GM21825 (cell line): ENCODE measurements at regions not wholly inside any gene's neighbourhood (a gene's known extent, or its start where the extent isn't known, plus 50 kb on each side); places are given as distances from the start of the nearest gene placed in this dataset.
"Not testable (repeated sequence)": the region's sequence is repeated elsewhere in the genome, so short reads cannot be mapped to it uniquely, and the experiment has no call there.

ENCODE experiments used
- ATAC-seq: cut with Tn5 transposase; IDR thresholded peaks from one replicate; pipeline ENCODE4 v1.9.1; 2021; ENCODE audit warnings: mild to moderate bottlenecking, moderate library complexity; ENCODE audit not compliant: unreplicated experiment

DNA sequence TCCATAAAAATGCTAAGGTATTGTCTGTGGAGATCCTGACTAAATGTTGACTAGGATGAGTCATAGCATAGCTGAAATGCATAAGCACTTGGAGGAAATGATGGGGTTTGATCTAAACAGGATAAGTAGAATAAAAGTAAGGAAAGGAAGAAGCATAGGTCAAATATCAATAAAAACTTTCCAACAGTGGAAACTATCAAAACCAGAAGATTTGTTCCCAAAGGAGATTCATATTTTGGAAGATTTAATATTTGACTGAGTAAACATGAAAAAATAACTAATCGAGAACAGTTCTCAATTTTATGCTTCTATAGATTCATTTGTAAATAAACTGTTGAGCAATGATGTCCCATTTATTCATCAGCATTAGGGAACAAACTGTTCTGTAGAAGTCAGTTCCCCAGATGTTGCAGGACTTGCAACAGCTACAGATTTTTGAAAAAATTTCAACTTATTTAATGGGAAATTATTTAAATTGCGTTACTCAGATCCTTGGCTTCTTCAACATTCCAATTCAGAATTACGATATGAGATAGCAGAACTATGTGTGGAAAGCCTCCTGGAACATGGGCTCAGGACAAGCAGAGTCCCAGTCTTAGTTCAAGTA lies 133.7 kb upstream of the TBX18 start:
- ATAC-seq, result no peak

DNA sequence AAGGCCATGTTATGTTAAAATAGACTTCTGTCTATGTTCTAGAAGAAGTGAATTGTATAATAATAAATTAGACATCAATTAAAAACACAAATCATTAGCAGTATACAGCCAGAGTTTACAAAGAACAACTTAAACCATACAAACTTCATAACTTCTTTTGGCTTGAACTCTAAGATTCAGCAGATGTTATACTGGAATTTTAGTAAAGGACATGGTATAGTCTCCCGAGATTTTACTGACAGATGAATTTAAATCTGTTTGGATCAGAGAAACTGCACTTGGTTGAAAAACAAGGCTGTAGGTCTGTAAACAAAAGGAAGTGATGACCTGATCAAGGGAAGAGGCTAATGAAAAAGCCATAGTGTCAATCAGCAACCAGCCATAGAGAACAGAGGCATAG lies 132.6 kb upstream of the TBX18 start:
- no peak for ATAC-seq

- no peak for ATAC-seq
Observed at GRCh38 chr6:84892671-84893070, 128.3 kb upstream of the TBX18 start.

DNA sequence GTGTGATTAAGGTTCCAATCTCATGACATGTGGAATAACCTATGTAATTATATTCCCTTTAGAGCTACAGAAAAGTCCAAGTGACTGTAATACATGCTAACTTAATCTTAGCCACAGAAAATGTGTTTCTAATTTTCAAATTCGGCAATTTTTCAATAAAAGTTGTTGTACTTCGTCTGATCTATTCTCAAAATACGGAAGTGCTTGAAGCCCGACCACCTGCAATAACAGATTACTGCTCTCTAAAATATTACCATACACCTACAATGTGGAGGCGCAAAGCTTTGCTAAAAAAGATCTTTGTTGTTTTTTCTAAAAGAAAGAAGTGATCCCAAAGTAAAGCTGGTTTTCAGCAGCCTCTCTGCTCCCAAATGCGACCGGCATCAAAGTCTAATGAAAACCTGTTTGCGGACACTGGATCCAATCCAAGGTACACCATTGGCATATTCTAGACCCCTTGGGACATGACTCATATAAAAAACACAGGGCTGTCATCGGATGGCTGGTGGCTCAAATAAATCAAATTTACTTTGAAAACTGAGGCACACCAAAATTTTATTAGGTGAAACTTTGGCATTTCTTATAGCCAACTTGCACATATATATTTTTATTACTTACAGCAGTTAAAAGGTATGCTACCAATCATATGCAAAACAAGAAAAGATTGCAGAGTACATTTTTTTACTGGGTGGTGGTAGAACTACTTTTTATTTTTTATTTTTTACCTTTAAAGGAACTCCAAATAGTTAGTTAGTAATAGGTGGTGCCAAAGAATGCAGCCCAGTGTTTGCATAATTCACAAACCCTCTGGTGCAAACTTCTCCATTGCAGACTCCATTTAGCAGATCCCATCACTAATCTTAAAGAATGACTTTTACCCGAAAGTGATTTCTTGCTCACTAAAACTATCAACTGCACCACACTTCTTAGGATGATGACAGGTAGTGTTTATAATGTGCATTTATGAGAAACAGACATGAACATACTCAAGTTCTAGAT lies 118.7 kb upstream of the TBX18 start:
- no peak for ATAC-seq

- not testable (repeated sequence) for ATAC-seq
Observed at GRCh38 chr6:84879385-84879784, 115.0 kb upstream of the TBX18 start.

GRCh38 chr6:84877515-84878210 lies 113.3 kb upstream of the TBX18 start:
- ATAC-seq, result no peak

GRCh38 chr6:84876723-84877514 lies 112.5 kb upstream of the TBX18 start:
- no peak for ATAC-seq

DNA sequence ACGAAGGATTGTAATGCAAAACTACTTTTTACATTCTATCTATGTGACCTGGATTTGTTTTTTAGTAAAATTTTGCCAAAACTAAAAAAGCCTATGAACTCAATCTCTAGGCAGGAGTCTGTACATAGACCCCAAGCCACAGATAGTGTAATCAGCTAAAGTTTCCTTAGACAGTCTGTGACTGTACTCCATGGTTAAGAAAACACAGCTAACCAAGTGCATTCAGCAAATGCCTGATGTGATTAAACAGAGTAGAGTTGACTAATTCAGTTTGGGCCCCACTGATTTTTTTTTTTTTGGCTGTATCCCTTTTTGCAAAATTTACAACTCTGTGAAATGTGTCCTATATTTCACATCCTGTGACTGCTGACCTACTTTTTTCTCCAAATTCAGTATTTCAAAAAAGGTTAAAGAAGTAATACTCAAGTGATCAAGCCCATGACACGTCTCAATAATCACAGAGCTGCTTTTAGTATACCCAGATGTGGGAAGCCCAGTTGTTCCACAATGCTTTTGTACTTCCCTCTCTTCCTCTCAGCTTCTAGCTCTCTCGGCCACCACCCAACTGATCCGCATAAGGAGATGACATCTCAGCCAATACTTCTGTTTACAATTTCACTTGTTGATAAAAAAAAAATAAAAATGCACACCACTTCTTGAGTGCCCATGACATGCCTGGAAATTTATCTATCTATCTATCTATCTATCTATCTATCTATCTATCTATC lies 108.8 kb upstream of the TBX18 start:
- ATAC-seq, result no peak

- ATAC-seq, result no peak
Observed at GRCh38 chr6:84871925-84872324, 107.5 kb upstream of the TBX18 start.

GRCh38 chr6:84870672-84871071 lies 106.3 kb upstream of the TBX18 start:
- ATAC-seq, result no peak

- no peak for ATAC-seq
Observed at GRCh38 chr6:84868149-84868548, 103.8 kb upstream of the TBX18 start.

- ATAC-seq, result no peak
Observed at GRCh38 chr6:84867521-84867920, 103.1 kb upstream of the TBX18 start.

DNA sequence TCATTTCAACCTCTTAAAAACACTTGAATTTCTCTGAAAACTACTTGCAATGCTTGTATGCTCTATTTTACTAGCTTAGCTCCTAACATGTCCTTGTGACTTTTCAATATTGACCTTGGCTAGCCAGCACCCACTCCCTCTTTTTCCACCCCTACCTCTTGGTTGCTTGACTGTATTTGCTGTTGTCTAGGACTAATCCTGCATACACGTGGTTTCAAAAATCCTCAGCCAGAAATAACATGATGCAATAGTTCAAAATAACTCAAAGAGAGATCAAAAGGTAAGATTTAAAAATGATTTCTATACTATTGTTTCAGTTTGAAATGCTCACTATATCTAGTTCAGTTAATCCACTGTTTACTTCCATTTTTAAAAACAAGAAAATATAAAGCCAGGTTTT lies 102.3 kb upstream of the TBX18 start:
- ATAC-seq, result no peak

DNA sequence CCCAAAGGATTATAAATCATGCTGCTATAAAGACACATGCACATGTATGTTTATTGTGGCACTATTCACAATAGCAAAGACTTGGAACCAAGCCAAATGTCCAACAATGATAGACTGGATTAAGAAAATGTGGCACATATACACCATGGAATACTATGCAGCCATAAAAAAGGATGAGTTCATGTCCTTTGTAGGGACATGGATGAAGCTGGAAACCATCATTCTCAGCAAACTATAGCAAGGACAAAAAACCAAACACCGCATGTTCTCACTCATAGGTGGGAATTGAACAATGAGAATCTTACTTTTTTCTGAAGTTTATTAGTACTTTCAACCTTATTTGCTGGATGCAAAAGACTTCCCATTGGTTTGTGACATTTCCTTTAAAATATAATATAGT lies 101.0 kb upstream of the TBX18 start:
- ATAC-seq, result not testable (repeated sequence)

GRCh38 chr6:84862843-84863242 lies 98.4 kb upstream of the TBX18 start:
- no peak for ATAC-seq

DNA sequence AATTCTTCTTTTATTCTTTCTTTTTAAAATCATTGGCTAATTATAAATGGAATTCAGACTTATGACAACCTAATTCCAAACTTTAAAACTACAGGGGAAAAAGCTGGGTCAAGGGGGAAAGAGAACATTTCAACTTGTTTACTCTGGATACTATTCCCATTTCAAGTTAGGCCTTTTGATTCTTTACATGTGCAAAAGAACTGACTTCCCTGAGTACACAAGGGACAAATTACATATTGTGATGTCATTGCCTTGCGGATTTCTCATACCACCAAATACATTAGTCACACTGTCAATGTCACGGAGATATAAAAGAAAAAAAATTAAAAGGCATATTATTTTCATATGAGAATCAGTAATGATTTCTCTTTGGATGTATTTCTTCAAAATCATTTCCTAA lies 96.5 kb upstream of the TBX18 start:
- no peak for ATAC-seq

DNA sequence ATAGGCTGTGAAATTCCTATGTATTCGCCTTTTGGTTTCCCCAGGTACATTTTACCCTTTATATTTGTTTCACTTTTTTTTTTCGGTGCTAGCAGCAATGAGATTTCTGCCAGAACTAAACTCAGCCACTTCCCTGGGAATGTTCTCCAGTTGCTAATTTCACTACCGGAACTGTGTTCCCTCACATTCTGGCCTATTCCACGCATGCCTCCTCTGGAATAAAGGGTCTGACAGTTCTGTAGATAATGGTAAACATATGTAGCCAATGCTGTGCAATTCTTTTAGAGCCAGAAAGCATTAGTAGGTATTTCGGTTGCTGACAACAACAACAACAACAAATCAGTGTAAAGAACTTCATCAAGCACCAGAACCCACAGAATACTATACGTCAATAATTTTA lies 96.1 kb upstream of the TBX18 start:
- no peak for ATAC-seq

GRCh38 chr6:84854811-84855400 lies 90.5 kb upstream of the TBX18 start:
- no peak for ATAC-seq

GRCh38 chr6:84853901-84854300 lies 89.5 kb upstream of the TBX18 start:
- ATAC-seq, result no peak

DNA sequence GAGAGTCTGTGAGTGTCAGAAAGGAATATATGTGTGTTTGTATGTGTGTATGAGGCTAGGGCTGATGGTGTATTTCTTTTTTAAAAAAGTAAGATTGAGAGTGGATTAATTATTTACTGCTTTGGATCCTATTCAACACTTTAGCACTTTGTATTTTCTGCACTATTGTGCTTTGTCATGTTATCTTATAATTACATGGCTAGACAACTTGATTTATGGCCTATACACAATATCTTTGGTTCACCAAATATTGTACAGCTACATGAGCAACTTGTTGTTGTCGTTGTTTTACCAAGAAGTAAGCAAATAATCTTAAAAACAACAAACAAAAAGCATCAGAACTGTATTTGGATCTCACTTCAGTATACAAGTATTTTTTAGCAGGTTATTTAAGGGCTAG lies 84.6 kb upstream of the TBX18 start:
- ATAC-seq, result no peak
